Dedifferentiated amniotic fluid mesenchymal stem cell (primary cell): ENCODE measurements at regions not wholly inside any gene's neighbourhood (a gene's known extent, or its start where the extent isn't known, plus 50 kb on each side); places are given as distances from the start of the nearest gene placed in this dataset.
"Not testable (repeated sequence)": the region's sequence is repeated elsewhere in the genome, so short reads cannot be mapped to it uniquely, and the experiment has no call there.

Experiments
- DNase-seq: peaks from one replicate; pipeline ENCODE4 v3.0.0-alpha.2; 2016; ENCODE audit errors: extremely low spot score

GRCh38 chr18:26650310-26651268 lies 102.2 kb upstream of the KCTD1 start:
- DNase-seq: no peak

GRCh38 chr18:26649193-26649543 lies 100.8 kb upstream of the KCTD1 start:
- no peak for DNase-seq

GRCh38 chr18:26648509-26649192 lies 100.3 kb upstream of the KCTD1 start:
- DNase-seq: no peak

GRCh38 chr18:26646901-26647300 lies 98.5 kb upstream of the KCTD1 start:
- no peak for DNase-seq

- no peak for DNase-seq
Observed at GRCh38 chr18:26642440-26643348, 94.3 kb upstream of the KCTD1 start.

GRCh38 chr18:26640541-26640940 lies 92.2 kb upstream of the KCTD1 start:
- DNase-seq: no peak

GRCh38 chr18:26639149-26639548 lies 90.8 kb upstream of the KCTD1 start:
- no peak for DNase-seq

GRCh38 chr18:26637983-26638382 lies 89.6 kb upstream of the KCTD1 start:
- no peak for DNase-seq

- DNase-seq: no peak
Observed at GRCh38 chr18:26637324-26637723, 89.0 kb upstream of the KCTD1 start.

- DNase-seq: no peak
Observed at GRCh38 chr18:26635466-26635865, 87.1 kb upstream of the KCTD1 start.

GRCh38 chr18:26634631-26635030 lies 86.3 kb upstream of the KCTD1 start:
- DNase-seq: no peak

GRCh38 chr18:26631135-26631534 lies 82.8 kb upstream of the KCTD1 start:
- DNase-seq: no peak

- no peak for DNase-seq
Observed at GRCh38 chr18:26630596-26630995, 82.2 kb upstream of the KCTD1 start.

- no peak for DNase-seq
Observed at GRCh38 chr18:26628017-26628416, 79.7 kb upstream of the KCTD1 start.

- DNase-seq: no peak
Observed at GRCh38 chr18:26624443-26624842, 76.1 kb upstream of the KCTD1 start.

- not testable (repeated sequence) for DNase-seq
Observed at GRCh38 chr18:26623314-26623713, 75.0 kb upstream of the KCTD1 start.

- no peak for DNase-seq
Observed at GRCh38 chr18:26621161-26622026, 73.0 kb upstream of the KCTD1 start.

GRCh38 chr18:26619350-26619749 lies 71.0 kb upstream of the KCTD1 start:
- no peak for DNase-seq

GRCh38 chr18:26618135-26618534 lies 69.8 kb upstream of the KCTD1 start:
- no peak for DNase-seq

GRCh38 chr18:26617151-26617554 lies 68.8 kb upstream of the KCTD1 start:
- DNase-seq: peak; percentile 88

- DNase-seq: no peak
Observed at GRCh38 chr18:26614374-26614773, 66.0 kb upstream of the KCTD1 start.
